ENCODE measurements at regions not wholly inside any gene's neighbourhood (a gene's known extent, or its start where the extent isn't known, plus 50 kb on each side); places are given as distances from the start of the nearest gene placed in this dataset.

DNA sequence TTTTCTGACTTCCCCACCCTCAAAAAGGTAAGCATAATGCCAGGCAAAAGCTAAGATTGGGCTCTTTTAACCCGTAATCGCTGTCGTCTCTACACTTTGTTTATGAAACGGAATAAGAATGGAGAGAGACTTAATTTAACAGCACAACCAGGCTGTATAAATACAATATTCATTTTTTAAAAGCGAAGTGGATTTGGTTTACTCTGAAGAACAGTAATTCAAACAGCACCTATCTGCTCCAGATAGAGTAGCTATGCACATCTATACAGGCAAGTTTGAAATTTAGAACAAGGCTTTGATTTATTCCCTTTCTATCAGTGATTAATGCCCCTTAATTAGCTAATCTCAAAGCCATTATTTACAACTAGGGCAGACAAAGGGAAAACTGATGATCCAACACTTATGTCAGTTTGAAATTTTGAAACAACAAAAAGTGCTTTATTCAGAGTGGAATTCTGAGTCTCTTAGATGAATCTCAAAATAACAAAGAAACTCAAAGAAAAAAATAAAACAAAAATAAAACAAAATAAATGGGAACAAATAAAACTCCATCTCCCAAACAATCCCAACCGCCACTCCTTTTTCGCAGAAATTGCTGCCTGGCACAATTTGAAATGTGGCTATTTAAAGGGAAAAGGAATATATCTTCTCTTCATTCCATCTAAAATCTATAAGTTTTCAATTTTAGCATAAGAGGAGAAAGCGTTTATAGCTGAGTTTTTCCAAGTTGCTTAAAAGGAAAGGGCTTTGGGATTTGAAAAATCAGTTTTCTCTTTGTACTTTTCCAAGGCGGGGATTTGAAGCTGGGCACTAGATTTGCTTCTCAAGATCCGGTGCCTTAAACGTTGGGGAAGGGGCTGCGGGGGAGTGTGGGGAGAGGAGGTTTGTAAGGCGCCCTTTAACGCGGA lies 298.6 kb downstream of the PARP8 start:
- no peak for DNase-seq

GRCh38 chr5:50965654-50966375 lies 299.4 kb downstream of the PARP8 start:
- DNase-seq = no peak

GRCh38 chr5:50967009-50967562 lies 300.6 kb downstream of the PARP8 start:
- no peak for DNase-seq

GRCh38 chr5:50967563-50968355 lies 301.3 kb downstream of the PARP8 start:
- no peak for DNase-seq

DNA sequence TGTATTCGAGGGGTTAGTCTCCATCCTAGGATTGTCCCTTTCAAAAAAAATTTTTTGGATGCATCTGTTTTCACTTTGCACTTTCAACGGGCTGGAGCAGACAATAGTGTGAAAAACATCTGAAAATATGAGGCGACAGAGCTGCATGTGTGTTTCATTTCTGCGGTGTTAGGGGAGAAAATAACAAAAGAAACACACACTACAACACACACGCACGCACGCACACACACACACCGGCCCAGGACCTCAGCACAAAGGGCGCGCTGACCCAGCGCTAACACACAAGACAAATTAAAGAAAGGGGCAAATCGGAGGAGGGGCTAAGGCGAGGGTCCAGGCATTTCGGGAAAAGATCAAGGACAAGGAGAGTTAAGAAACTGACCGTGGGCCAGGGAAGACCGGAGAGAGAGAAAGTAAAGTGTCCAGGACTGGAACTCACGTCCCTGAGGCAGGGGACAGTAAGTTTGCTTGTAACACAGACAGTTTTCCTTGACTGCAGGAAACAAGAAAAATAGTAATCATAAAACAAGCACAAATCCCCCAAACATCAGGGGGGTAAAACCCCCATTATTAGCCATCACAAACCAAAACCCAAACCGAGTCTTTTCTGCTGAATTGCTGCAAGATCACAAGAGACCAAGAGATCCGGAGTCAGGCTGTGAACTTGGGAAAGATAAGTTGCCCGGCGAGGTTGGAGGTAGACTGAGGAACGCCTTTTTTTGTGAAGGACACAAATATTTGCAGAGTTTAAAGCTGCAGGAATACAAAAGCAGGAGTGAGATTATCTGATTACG lies 302.1 kb downstream of the PARP8 start:
- no peak for DNase-seq

DNA sequence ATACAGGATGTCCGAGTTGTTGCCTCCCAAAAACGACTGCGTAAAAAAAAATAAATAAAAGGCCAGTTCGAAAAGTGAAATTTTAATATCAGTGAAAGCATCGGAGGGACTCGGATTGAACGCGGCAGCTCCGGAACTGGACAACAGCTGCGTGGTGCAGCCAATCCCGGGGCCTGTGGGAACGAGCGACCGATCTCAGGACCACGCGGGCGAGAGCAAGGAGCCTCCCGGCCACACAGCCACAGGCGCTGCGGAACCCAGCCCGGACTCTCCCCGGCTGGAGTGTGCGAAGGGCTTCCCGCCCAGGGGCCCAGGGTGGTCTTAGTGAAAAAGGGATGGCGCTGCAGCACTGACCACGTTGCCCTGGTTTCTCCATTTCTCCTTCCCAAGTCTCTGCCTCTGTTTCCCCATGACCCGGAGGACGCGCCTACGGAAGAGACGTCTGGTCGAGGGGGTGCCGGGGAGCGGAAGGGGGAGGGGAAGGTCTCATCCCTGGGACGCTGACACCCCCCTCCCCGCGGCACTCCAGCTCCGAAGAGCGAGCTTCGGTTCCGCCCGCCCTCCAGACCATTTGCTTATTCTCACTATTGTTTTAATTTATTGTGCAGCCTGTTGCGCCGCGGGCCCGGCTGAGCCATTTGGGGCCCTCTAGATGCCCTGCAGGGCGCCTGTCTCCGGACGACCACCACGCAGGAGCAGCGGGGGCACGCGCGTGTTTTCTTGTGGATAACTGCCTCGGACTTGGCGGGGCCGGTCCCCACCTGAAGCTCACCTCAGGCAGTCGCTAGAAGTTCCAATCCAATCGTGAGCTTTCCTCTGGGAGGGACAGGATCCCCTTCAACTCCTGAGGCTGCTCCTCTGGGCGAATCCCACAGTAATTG lies 303.0 kb downstream of the PARP8 start:
- DNase-seq = no peak

DNA sequence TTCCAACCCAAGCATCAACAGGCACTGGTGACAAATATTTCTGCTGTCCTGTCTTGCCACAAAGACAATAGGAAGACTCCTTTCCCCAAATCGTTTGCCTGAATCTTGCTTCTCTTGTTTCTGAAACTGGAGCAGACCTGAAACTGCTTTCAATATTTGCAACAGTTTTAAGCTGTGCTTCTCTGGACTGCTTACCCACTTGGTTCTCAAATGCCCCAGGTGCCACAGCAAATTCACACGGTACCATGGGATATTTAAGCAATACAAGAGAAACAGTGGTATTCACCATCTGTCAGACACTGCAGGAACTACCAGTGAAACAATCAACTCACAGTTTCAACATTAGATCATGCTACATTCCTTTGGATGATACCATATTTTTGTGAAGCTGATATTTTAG lies 309.4 kb downstream of the PARP8 start:
- no peak for DNase-seq

DNA sequence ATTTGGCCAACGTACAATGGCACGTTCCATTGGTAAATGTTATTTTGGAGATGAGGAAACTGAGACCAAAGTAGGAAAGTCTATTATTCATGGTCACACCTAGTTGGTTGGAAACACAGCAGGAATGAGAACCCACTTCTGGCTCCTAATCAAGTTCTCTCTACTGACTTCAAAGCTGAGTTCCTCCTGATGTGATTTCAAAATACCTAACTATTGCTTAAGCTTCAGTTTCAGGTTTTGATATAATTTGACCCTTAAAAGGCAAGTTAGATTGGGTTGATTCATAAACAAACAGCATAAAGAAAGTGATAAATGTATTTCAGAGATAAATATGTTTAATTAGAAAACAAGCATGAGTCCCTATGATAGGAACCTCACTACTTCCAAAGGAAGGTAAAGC lies 312.5 kb downstream of the PARP8 start:
- DNase-seq = no peak

DNA sequence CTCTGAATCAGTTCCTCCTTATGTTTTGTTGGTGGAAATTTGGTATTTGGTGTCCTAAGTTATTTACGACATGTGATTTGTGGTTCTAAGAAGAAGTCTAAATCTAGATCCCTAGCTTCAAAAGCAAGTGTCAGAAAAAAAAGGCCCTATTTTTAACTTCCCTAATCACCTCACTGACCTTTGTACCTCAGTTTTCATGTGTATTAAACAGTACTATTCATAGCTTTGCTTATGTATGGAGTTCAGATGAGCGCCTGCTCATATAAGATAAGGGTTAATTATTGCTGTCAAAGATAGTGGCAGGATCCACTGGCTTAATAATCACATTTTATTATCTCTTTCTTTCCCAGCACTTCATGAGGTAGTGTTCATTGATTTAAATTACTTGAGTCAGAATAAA lies 318.2 kb downstream of the PARP8 start:
- DNase-seq = no peak

DNA sequence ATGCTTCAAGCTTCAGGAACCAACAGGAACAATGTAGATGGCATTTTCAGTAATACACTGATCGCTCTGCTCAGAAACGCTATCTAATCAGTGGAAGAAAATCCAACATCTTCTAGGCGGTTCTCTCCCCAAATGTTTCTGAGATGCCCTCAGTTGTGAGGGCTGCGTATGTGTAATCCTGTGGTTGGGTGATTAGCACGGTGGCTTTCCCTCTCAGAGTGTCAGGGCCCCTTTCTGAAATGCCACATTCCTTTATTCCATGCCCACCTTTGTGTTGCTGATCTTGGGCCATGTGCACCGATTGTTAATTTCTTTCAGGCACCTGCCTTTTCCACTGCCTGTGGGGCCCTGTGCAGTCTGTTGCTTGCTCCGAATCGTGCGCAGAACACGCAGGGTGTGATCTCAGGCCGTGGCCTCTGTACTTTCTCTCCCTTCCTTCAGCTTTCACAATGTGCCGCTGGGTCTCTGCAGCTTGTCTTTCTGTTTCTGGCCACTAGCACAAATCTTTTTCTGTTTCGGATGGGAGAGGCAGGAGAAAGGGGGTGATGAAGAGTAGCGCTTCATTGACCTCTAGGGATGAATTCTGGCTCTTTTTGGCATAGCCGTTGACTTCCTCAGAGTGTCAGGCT lies 324.0 kb downstream of the PARP8 start:
- DNase-seq = no peak

GRCh38 chr5:50995285-50995942 lies 329.0 kb downstream of the PARP8 start:
- no peak for DNase-seq

DNA sequence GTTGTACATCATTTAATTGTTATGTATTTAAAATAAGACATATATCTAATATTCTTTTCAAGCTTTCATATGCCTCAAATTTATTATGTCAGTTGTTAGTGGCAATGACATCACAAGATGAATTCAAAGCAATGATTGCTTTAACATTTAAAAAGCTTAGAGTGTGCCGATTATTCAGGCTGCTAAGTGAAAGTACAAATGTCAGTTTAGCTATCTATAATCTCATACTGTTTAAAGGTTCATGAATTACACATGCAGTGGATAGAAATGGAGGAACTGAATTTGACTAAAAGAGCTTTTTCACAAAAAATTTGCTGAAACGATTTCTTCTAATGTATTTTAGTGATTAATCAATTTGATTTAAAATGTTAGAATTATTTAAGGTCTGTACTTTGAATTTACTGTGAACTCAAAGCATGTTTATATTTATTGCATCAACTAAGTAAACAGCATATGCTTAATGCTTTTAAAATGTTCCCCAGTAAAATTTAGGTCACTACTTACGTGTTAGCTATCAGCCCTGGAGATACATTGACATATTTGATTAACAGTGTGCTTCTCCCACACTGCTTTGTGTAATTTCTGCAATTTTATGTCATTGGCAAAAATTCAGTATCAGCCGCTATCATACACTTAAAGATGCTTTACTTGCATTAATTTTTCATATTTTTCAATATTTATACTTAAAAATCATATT lies 334.9 kb downstream of the PARP8 start:
- no peak for DNase-seq

GRCh38 chr5:51002368-51002767 lies 335.9 kb downstream of the PARP8 start:
- no peak for DNase-seq

DNA sequence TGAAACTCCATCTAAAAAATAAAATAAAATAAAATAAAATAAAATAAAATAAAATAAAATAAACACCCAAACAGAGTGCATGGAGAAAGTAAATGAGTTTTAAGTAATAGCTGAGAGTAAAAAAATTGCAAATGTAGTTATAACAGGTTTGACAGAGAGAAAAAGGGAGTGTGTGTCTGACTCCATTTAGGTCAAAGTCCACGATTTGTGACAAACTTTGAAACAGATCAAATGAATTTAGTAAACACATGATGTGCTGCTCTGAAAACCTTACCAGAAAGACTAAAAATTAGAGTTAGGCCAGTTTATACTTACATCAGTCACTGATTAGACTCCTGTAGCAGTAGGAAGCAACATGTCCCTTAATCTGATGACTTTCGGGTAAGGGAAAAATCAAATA lies 346.6 kb downstream of the PARP8 start:
- no peak for DNase-seq

DNA sequence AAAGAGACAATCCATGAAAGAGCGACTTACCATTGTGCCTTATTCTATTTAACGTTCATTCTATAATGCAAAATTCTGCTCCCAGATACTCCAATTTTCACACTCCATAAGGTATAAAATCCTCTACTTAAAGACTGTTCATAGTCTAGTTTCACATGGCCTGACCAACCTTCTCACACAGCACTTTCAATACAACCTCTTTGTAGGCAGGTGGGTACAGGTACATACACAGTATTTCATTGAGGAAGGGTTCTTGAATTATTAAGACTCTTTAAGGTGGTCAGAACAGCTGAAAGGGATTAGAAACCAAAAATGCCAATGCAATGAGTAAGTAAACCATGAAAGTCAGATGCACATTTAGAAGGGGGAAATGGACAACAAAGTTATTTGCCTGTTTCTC lies 352.0 kb downstream of the PARP8 start:
- no peak for DNase-seq

DNA sequence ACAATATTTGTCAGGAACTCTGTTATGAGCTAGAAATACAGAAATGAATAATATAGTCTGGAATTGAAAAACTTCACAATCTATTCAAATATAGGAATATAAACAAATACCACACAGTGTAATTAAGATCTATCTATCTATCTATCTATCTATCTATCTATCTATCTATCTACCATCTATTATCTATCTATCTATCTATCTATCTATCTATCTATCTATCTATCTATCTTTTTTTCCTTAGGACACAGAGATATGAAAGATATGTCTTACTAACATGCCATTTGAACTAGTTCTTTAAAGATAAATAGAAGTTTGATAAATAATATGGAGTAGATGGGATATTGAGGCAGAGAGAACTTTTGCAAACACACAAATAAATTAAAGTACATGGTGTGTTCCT lies 357.8 kb downstream of the PARP8 start:
- no peak for DNase-seq

GRCh38 chr5:51027271-51027670 lies 356.0 kb upstream of the ISL1 start:
- no peak for DNase-seq

DNA sequence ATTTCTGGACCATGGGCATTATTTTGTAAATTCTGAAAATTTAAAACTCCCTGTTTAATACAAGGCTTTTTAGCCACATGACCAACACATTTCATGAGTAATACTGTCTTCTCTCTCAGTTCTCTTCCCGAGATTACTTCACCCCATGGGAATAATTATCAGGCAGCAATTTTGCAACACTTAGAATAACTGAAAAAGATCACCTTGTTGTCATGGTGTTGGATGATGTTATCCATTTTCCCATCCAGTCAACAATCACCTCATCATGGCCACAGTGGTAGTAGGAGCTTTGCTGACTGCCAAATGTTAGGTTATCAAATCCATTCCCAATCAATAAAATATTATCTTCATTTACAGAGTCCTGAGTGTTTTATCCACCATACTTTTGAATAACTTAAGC lies 354.9 kb upstream of the ISL1 start:
- no peak for DNase-seq

DNA sequence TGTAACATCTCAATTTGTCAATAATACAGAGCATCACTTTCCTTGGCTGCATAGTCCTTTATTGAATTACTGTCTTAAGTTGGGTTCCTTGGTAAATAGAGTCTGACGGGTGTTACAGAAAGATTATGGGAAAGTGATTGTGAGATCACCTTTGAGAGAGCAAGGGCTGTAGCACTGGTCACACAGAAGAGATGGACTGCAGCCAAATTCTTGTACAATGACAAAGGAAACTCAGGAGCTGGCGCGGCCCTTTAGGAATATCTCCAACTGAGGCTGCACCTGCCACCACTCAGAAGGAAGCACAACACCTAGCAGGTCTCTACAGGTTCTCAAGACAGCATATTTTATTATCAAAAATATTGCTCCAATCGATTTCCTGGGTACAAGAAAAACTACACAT lies 350.0 kb upstream of the ISL1 start:
- no peak for DNase-seq
